Kidney (tissue), 13 donors: ENCODE measurements at regions not wholly inside any gene's neighbourhood (a gene's known extent, or its start where the extent isn't known, plus 50 kb on each side); places are given as distances from the start of the nearest gene placed in this dataset. TPM values are rescaled to one million over a fixed set of nuclear protein-coding genes. Genes with fewer than 3 reads are reported as not detected.

Experiments used
- DNase-seq, 5 donors: peaks; one replicate each; pipeline ENCODE4 v3.0.0-alpha.2; 2013 to 2020
- FAIRE-seq: peaks from 2 replicates; lab custom pipeline; 2012; peaks lifted over from hg19 to GRCh38; lab: Jason Lieb, UNC
- H3K27ac ChIP-seq, 2 donors: one replicate each; pipeline ENCODE4 v1.7.0; 2013; ENCODE audit warnings: low read depth in 2 of 2, low read length in 2 of 2, inconsistent platforms in 1 of 2
- H3K27me3 ChIP-seq: one replicate; pipeline ENCODE4 v1.7.1; 2013; ENCODE audit warnings: low read length, inconsistent platforms; ENCODE audit not compliant: control insufficient read depth, insufficient read depth
- H3K36me3 ChIP-seq, 3 donors: one replicate each; pipeline versions ENCODE4 v1.7.0 to v1.7.1; 2013; ENCODE audit warnings: low read length in 3 of 3, control low read depth in 1 of 3, inconsistent platforms in 1 of 3; ENCODE audit not compliant: insufficient read depth in 3 of 3, control insufficient read depth in 2 of 3
- H3K4me1 ChIP-seq, 3 donors: one replicate each; pipeline versions ENCODE4 v1.7.0 to v1.7.1; 2013; ENCODE audit warnings: low read length in 3 of 3, inconsistent platforms in 1 of 3, low read depth in 1 of 3; ENCODE audit not compliant: control insufficient read depth in 2 of 3, insufficient read depth in 2 of 3
- H3K4me3 ChIP-seq, 3 donors: one replicate each; pipeline versions ENCODE4 v1.7.0 to v1.8.1; 2013; ENCODE audit warnings: low read length in 3 of 3, control low read depth in 1 of 3, inconsistent platforms in 1 of 3
- H3K9ac ChIP-seq, 3 donors: one replicate each; pipeline versions ENCODE4 v1.7.0 to v1.7.1; 2013; ENCODE audit warnings: low read length in 3 of 3, control low read depth in 1 of 3, inconsistent platforms in 1 of 3
- H3K9me3 ChIP-seq, 3 donors: one replicate each; pipeline versions ENCODE4 v1.7.0 to v1.7.1; 2013; ENCODE audit warnings: low read length in 3 of 3, control low read depth in 1 of 3, inconsistent platforms in 1 of 3; ENCODE audit not compliant: control insufficient read depth in 2 of 3, insufficient read depth in 1 of 3
- intact Hi-C: fragments of 100-400 bp; cut with DNase I; formaldehyde crosslinking; loops from one replicate; pipeline ENCODE4 v1.11.1; 2022
- microRNA-seq: library from miRNA; unstranded; fragments of <30 nt; microRNA quantifications from one replicate; pipeline ENCODE4 v1.2.0, GENCODE V29; 2020
- TF ChIP-seq, protein P1 (sequence below): IDR thresholded peaks from 3 replicates; pipeline ENCODE4 v1.5.1; 2012; ENCODE audit warnings: mild to moderate bottlenecking, moderate library complexity, borderline replicate concordance; ENCODE audit not compliant: insufficient read depth; ENCODE audit errors: extremely low read depth
- donor health status: control.
- donor health status: control.
- donor health status: control.
- donor health status: control.
- donor health status: control.
- donor health status: DM: yes; HTN: yes; CAD: no.
- donor health status: Normal renal cell carcinoma (clear cell type).

DNA sequence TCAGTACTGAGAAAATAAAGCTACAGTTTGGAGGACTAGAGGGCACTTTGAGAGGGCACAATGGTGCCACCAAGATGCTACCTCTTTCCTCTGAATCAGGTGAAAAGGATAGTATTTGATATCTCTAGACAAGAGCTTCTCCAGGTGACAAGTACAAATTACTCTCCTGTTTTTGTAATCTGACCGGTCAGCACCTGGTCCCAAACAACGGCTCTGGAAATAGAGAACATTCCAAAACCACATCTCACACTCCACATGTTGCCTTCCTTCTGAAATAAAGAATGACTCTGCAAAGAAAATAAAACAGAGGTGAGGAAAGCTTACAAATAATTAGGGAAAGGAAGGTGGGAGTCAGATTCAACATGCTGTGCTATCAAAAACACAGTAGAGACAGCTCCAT lies 51.3 kb upstream of the CITED2 start:
- FAIRE-seq (no peak), DNase-seq (peak in 2 of 5 donors; percentile 64 to 68)
- Histone ChIP-seq H3K4me3 (no peak overlapping the region), H3K9me3 (no peaks in the 10 kb centered on the region), H3K4me1 (no peaks in the 10 kb centered on the region), H3K27me3 (no peaks in the 10 kb centered on the region), H3K36me3 (no peaks in the 10 kb centered on the region), H3K9ac (no peak overlapping the region), H3K27ac (no peak overlapping the region)
- intact Hi-C loops: no loop called here
- TF ChIP-seq, protein P1, sequence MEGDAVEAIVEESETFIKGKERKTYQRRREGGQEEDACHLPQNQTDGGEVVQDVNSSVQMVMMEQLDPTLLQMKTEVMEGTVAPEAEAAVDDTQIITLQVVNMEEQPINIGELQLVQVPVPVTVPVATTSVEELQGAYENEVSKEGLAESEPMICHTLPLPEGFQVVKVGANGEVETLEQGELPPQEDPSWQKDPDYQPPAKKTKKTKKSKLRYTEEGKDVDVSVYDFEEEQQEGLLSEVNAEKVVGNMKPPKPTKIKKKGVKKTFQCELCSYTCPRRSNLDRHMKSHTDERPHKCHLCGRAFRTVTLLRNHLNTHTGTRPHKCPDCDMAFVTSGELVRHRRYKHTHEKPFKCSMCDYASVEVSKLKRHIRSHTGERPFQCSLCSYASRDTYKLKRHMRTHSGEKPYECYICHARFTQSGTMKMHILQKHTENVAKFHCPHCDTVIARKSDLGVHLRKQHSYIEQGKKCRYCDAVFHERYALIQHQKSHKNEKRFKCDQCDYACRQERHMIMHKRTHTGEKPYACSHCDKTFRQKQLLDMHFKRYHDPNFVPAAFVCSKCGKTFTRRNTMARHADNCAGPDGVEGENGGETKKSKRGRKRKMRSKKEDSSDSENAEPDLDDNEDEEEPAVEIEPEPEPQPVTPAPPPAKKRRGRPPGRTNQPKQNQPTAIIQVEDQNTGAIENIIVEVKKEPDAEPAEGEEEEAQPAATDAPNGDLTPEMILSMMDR: no peak

DNA sequence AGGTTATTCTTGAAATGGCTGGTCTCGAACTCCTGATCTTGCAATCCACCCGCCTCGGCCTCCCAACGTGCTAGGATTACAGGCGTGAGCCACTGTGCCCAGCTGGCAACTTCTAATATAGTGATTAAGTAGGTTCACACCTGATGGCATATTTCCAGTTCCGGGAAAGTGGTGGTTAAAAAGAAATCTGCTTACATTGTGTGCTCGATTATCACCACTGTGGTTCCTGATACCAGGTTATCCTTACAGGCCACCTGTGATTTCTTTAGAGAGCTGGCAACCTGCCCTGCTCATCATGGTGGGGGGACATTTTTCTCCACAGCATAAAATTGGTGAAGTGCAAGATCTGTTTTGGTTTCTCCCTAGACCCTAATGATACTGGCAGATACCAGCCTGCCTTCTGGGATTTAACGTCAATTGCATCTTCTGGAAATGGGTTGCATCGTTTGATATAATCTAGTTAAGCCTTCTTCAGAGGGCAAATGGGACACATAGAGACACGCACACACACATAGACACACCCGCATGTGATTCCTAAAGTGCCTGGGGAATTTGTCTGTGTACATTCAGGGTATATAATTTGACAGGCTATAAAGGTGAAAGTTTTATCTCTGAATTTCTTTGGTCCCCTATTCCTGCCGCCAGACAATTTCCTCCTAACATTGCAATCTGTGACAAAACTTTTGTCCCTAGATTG lies 49.7 kb upstream of the CITED2 start:
- Histone ChIP-seq H3K9me3 (no peaks in the 10 kb centered on the region), H3K27ac (no peak overlapping the region), H3K9ac (no peak overlapping the region), H3K36me3 (no peaks in the 10 kb centered on the region), H3K27me3 (no peaks in the 10 kb centered on the region), H3K4me3 (no peak overlapping the region), H3K4me1 (no peaks in the 10 kb centered on the region)
- DNase-seq (no peak), FAIRE-seq (no peak)
- TF ChIP-seq, protein P1: no peak
- intact Hi-C loops: no loop called here

Small RNA genes lying in the stretch of these regions (microRNA-seq; reads per million reads assigned to microRNA genes)
- not detected for gene MIR3668
- gene MIR4465: not detected
